Skeletal muscle tissue (tissue), 3 donors: ENCODE measurements at regions not wholly inside any gene's neighbourhood (a gene's known extent, or its start where the extent isn't known, plus 50 kb on each side); places are given as distances from the start of the nearest gene placed in this dataset.
A peak's percentile ranks its signal among the peaks of the same experiment; 100 is the strongest.

ENCODE experiments used
- H3K27ac ChIP-seq: one replicate; pipeline ENCODE4 v1.7.0; 2013; ENCODE audit warnings: mild to moderate bottlenecking, low read depth, low read length, inconsistent platforms
- H3K27me3 ChIP-seq, 3 donors: one replicate each; pipeline ENCODE4 v1.7.0; 2013; ENCODE audit warnings: low read length in 3 of 3; ENCODE audit not compliant: control insufficient read depth in 3 of 3, insufficient read depth in 3 of 3
- H3K36me3 ChIP-seq, 3 donors: one replicate each; pipeline ENCODE4 v1.7.0; 2013; ENCODE audit warnings: low read length in 3 of 3; ENCODE audit not compliant: control insufficient read depth in 3 of 3, insufficient read depth in 3 of 3
- H3K4me1 ChIP-seq, 3 donors: one replicate each; pipeline ENCODE4 v1.7.0; 2013; ENCODE audit warnings: low read length in 3 of 3, mild to moderate bottlenecking in 3 of 3; ENCODE audit not compliant: control insufficient read depth in 3 of 3, insufficient read depth in 3 of 3
- H3K4me3 ChIP-seq, 3 donors: one replicate each; pipeline ENCODE4 v1.7.0; 2013; ENCODE audit warnings: low read length in 3 of 3
- H3K9ac ChIP-seq, 3 donors: one replicate each; pipeline ENCODE4 v1.7.0; 2013; ENCODE audit warnings: low read length in 3 of 3, mild to moderate bottlenecking in 3 of 3, moderate library complexity in 2 of 3, low read depth in 1 of 3
- H3K9me3 ChIP-seq, 3 donors: one replicate each; pipeline ENCODE4 v1.7.0; 2013; ENCODE audit warnings: low read length in 3 of 3; ENCODE audit not compliant: control insufficient read depth in 3 of 3
- donor health status: Osteomylitis.

DNA sequence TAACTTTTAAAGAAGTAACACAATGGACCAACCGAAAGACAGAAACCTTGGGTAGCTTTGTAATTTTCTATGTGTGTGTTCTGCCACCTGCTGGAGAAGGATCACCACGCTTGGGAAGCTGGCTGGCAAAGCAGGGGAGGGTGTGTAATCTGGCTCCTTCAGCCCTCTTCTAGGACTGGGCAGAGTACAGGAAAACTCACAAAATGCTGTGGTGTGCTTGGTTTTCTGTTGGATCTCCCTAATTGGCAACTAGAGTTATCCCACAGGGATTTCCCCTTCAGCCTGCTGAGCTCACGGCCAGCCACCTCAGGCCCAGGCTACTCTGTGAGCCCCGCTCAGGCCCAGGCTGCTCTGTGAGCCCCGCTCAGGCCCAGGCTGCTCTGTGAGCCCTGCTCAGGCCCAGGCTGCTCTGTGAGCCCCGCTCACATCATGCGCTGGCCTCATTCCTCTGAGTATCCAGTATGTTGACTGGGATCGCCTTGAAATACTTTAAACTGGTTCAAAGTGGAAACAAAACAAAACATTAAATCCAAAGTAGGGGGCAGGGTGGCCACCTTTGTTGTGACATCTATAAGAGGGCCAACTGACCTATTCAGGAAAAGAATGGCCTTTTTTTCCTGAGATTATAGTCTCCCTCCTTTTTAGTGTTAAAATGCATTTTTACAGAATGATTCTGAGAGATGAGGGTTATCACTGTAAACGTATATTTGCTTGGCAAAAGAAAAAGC, 52.0 kb upstream of the RNU6-8 start:
- Histone ChIP-seq H3K9ac (peak overlapping the region in 1 of 3 donors; percentile 26), H3K9me3 (no peaks in the 10 kb centered on the region), H3K27ac (peak overlapping the region; percentile 32), H3K4me3 (no peak overlapping the region), H3K4me1 (peaks cover 9 to 26% (median 18%) of the 10 kb centered on the region in 3 donors), H3K36me3 (no peaks in the 10 kb centered on the region), H3K27me3 (no peaks in the 10 kb centered on the region)

GRCh38 chr14:32255789-32256188, 52.7 kb upstream of the RNU6-8 start:
- Histone ChIP-seq H3K4me3 (no peak overlapping the region), H3K27me3 (no peaks in the 10 kb centered on the region), H3K9ac (no peak overlapping the region), H3K36me3 (no peaks in the 10 kb centered on the region), H3K4me1 (peaks cover 9 to 22% (median 18%) of the 10 kb centered on the region in 3 donors), H3K27ac (no peak overlapping the region), H3K9me3 (no peaks in the 10 kb centered on the region)

DNA sequence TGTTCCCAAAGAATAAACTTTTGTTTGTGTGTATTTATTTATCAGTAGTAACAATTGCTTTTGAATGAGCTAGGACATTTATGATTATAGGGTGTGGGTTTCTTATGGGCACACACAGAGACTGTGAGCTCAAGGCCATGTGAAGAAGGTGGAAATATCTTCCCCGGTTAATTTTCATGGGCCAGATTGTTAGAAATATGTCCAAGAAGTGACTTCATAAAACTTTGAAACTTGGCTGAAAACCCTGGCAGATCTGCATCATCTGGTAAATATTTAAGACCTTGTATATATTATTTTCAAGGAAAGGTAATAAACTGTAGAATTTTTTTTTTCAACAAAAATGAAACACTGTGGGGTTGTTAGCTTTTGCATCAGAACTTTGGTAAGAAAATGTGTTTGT, 53.5 kb upstream of the RNU6-8 start:
- H3K9me3 ChIP-seq = no peaks in the 10 kb centered on the region
- H3K9ac ChIP-seq = no peak overlapping the region
- no peak overlapping the region for H3K27ac ChIP-seq
- H3K4me1 ChIP-seq = peaks cover 9 to 15% (median 15%) of the 10 kb centered on the region in 3 donors
- H3K36me3 ChIP-seq = no peaks in the 10 kb centered on the region
- no peaks in the 10 kb centered on the region for H3K27me3 ChIP-seq
- H3K4me3 ChIP-seq = no peak overlapping the region

- Histone ChIP-seq H3K4me1 (peaks cover 9 to 11% (median 10%) of the 10 kb centered on the region in 3 donors), H3K27me3 (no peaks in the 10 kb centered on the region), H3K27ac (no peak overlapping the region), H3K36me3 (peaks cover 0 to 8% (median 5%) of the 10 kb centered on the region in 3 donors), H3K4me3 (no peak overlapping the region), H3K9me3 (peaks cover 0 to 6% (median under 1%) of the 10 kb centered on the region in 3 donors), H3K9ac (peak overlapping the region in 1 of 3 donors; percentile 3)
Observed at GRCh38 chr14:32258336-32258993, 55.4 kb upstream of the RNU6-8 start.

GRCh38 chr14:32259368-32260013, 56.4 kb upstream of the RNU6-8 start:
- Histone ChIP-seq H3K4me1 (peaks cover 9 to 11% (median 10%) of the 10 kb centered on the region in 3 donors), H3K9ac (no peak overlapping the region), H3K9me3 (peaks cover 4 to 8% (median 4%) of the 10 kb centered on the region in 3 donors), H3K27me3 (no peaks in the 10 kb centered on the region), H3K4me3 (no peak overlapping the region), H3K36me3 (peaks cover 0 to 10% (median 5%) of the 10 kb centered on the region in 3 donors), H3K27ac (no peak overlapping the region)

- Histone ChIP-seq H3K9me3 (peaks cover 4 to 8% (median 4%) of the 10 kb centered on the region in 3 donors), H3K4me1 (no peaks in the 10 kb centered on the region), H3K27ac (no peak overlapping the region), H3K4me3 (no peak overlapping the region), H3K27me3 (no peaks in the 10 kb centered on the region), H3K36me3 (peaks cover 0 to 10% (median 5%) of the 10 kb centered on the region in 3 donors), H3K9ac (no peak overlapping the region)
Observed at GRCh38 chr14:32263939-32264567, 61.0 kb upstream of the RNU6-8 start.

DNA sequence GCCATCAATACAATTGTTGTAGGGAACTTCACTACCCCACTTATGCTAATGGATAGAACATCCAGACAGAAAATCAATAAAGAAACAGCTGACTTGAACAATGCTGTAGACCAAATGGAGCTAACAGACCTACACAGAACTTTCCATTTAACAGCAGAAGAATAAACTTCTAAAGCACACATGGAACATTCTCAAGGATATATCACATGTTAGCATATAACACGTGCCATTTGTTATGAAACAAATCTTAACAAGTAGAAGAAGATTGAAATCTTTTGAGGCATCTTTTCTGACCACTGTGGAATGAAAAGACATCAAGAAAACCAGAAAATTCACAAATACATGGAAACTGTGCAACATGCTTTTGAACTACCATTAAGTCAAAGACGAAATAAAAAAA, 62.5 kb upstream of the RNU6-8 start:
- H3K36me3 ChIP-seq = peaks cover 0 to 10% (median 5%) of the 10 kb centered on the region in 3 donors
- no peak overlapping the region for H3K9ac ChIP-seq
- no peak overlapping the region for H3K4me3 ChIP-seq
- no peak overlapping the region for H3K27ac ChIP-seq
- no peaks in the 10 kb centered on the region for H3K27me3 ChIP-seq
- peaks cover 4 to 8% (median 4%) of the 10 kb centered on the region in 3 donors for H3K9me3 ChIP-seq
- H3K4me1 ChIP-seq = no peaks in the 10 kb centered on the region

- Histone ChIP-seq H3K27ac (no peak overlapping the region), H3K4me1 (no peaks in the 10 kb centered on the region), H3K9ac (no peak overlapping the region), H3K9me3 (no peaks in the 10 kb centered on the region), H3K27me3 (no peaks in the 10 kb centered on the region), H3K36me3 (no peaks in the 10 kb centered on the region), H3K4me3 (no peak overlapping the region)
Observed at GRCh38 chr14:32277998-32278397, 51.1 kb upstream of the AKAP6 start.
